ENCODE measurements at regions not wholly inside any gene's neighbourhood (a gene's known extent, or its start where the extent isn't known, plus 50 kb on each side); places are given as distances from the start of the nearest gene placed in this dataset.

DNA sequence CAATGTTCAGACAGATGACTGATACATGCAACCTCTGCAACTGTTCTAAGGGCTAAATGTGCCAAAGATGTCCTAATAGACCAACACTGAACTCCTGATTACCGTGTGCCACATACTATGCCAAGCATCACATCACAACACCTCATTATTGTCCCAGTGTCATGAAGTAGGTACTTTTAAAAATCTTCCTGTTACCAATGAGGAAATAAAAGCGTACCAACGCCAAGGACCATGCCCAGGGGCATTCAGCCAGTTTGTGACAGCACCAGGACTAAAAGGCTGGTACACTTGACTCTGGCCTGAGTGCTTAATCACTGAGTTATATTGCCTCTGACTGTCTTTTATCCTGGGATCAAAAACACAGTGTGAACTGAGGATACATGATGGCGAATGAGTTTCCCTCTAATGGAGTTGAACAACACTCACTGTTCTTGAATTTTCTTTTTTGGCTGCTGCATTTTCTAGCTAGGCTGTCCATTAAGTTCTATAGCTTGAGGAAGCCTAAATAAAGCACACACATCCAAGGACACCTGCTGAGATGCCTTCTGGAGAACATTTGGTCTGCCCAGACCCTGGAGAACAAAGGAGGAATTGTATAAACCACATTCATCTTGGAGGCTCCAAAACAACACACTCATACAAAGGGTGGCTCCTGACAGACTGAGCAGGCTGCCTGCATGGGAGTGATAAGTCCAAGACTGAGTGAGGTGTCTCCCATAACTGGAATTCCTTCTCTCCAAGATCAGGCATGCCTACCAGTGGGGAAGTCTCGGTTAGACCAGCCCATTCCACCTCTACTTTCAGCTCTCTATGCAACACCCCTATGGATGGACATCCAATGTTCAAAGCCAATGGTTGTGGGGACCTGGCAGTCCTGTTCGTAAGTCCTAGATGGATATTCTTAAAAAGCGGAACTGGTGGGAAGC, 126.7 kb upstream of the PRICKLE2 start:
- TF ChIP-seq CTCF (conservative IDR thresholded peaks at IDR 0.05; ENCODE audit: low read length) (no peak), EZH2phosphoT487 (IDR thresholded peaks at IDR 0.05; ENCODE audit: borderline replicate concordance, low read depth, low read length) (no peak)
